Right lobe of liver (tissue), 6 donors: ENCODE measurements at regions not wholly inside any gene's neighbourhood (a gene's known extent, or its start where the extent isn't known, plus 50 kb on each side); places are given as distances from the start of the nearest gene placed in this dataset.
"Not testable (repeated sequence)": the region's sequence is repeated elsewhere in the genome, so short reads cannot be mapped to it uniquely, and the experiment has no call there.

Experiments used
- ATAC-seq, 4 donors: fragments of 200-7000 bp; cut with Tn5 transposase; one replicate each; pipeline ENCODE4 v1.9.1; 2020; ENCODE audit warnings: mild to moderate bottlenecking in 4 of 4, moderate library complexity in 4 of 4
- DNase-seq, 3 donors: peaks; one replicate each; pipeline ENCODE4 v3.0.0-alpha.2; 2020
- H3K27ac ChIP-seq, 3 donors: fragments of 200-600 bp; one replicate each; pipeline ENCODE4 v1.8.0; 2022
- H3K27me3 ChIP-seq, 2 donors: fragments of 200-600 bp; one replicate each; pipeline ENCODE4 v1.8.0; 2022
- H3K36me3 ChIP-seq, 4 donors: fragments of 200-600 bp; sonication (generic) in 1 of 4; one replicate each; pipeline versions ENCODE4 v1.5.1 to v1.8.0; 2017 to 2022; ENCODE audit warnings: control low read depth in 1 of 4
- H3K4me1 ChIP-seq, 4 donors: fragments of 200-600 bp; sonication (generic) in 1 of 4; one replicate each; pipeline versions ENCODE4 v1.5.1 to v1.8.0; 2017 to 2022; ENCODE audit warnings: control low read depth in 1 of 4
- H3K4me3 ChIP-seq, 3 donors: fragments of 200-600 bp; one replicate each; pipeline ENCODE4 v1.8.0; 2022
- H3K9me3 ChIP-seq, 4 donors: fragments of 200-600 bp; sonication (generic) in 1 of 4; one replicate each; pipeline versions ENCODE4 v1.5.1 to v1.8.0; 2017 to 2022; ENCODE audit warnings: control low read depth in 1 of 4
- CTCF ChIP-seq, 4 donors: fragments of 200-600 bp in 3 of 4; fragments of 450-650 bp in 1 of 4; IDR thresholded peaks; one replicate each; pipeline versions ENCODE4 v1.5.1 to v1.8.0; 2016 to 2022; ENCODE audit warnings: antibody characterized with exemption in 4 of 4, mild to moderate bottlenecking in 2 of 4
- POLR2A ChIP-seq: fragments of 450-650 bp; IDR thresholded peaks from one replicate; pipeline ENCODE4 v1.6.1; 2017; ENCODE audit warnings: antibody characterized with exemption, mild to moderate bottlenecking
- WGBS: methylation state at CpG from one replicate; pipeline ENCODE4 v1.1.6; 2018; ENCODE audit warnings: low coverage, low lambda C conversion rate; ENCODE audit not compliant: insufficient coverage; ENCODE audit errors: missing lambda C conversion rate; 5-methylcytosine and 5-hydroxymethylcytosine counted together
- intact Hi-C, 2 donors: fragments of 100-400 bp; cut with DNase I; formaldehyde crosslinking; loops; one replicate each; pipeline versions ENCODE4 v1.11.2 to v1.14.1; 2022
- donor health status: DM: no; HTN: yes; CAD: no.
- donor health status: DM: no; HTN: no; CAD: no.
- donor health status: DM: no; HTN: no; CAD: no.
- donor health status: DM: no; HTN: yes; CAD: no.
- donor health status: DM: no; HTN: yes; CAD: no.

GRCh38 chrX:85569096-85569495 is 189.6 kb upstream of the POF1B start:
- Histone ChIP-seq H3K9me3 (no peaks in the 10 kb centered on the region), H3K36me3 (no peaks in the 10 kb centered on the region), H3K27me3 (no peaks in the 10 kb centered on the region), H3K4me1 (no peaks in the 10 kb centered on the region), H3K4me3 (no peak overlapping the region), H3K27ac (no peak overlapping the region)
- DNase-seq, result no peak
- 30% methylated on average over 1 of the region's 1 CpG for WGBS
- TF ChIP-seq POLR2A (no peak), CTCF (IDR thresholded peaks at IDR 0.05) (no peak)
- ATAC-seq, result no peak
- intact Hi-C loops, result no loop called here

- Histone ChIP-seq H3K27me3 (no peaks in the 10 kb centered on the region), H3K9me3 (no peaks in the 10 kb centered on the region), H3K4me3 (no peak overlapping the region), H3K36me3 (no peaks in the 10 kb centered on the region), H3K27ac (no peak overlapping the region), H3K4me1 (no peaks in the 10 kb centered on the region)
- no CpG with 5 or more reads among the region's 7 CpGs for WGBS
- intact Hi-C loops, result no loop called here
- ATAC-seq (no peak), DNase-seq (no peak)
- TF ChIP-seq POLR2A, result no peak
These were observed 181.8 kb upstream of the POF1B start for GRCh38 chrX:85561231-85561630.

- ATAC-seq, result no peak
- Histone ChIP-seq H3K27ac (no peak overlapping the region), H3K9me3 (no peaks in the 10 kb centered on the region), H3K4me3 (no peak overlapping the region), H3K36me3 (no peaks in the 10 kb centered on the region), H3K27me3 (peaks cover 0 to 5% of the 10 kb centered on the region in 2 donors), H3K4me1 (no peaks in the 10 kb centered on the region)
- TF ChIP-seq CTCF (IDR thresholded peaks at IDR 0.05), result peak; percentile 13 to 54 (median 48)
- TF ChIP-seq POLR2A, result no peak
- intact Hi-C loops, result loop anchor here in 1 of 2 donors (10.0 kb wide), 1 partner anchor 430 kb away; no protein-coding TSS in a partner anchor
- no peak for DNase-seq
- WGBS, result 6% methylated on average over 4 of the region's 4 CpGs
These were observed 165.1 kb upstream of the POF1B start for GRCh38 chrX:85544609-85545008.

GRCh38 chrX:85543866-85544265 is 164.4 kb upstream of the POF1B start:
- Histone ChIP-seq H3K4me3 (no peak overlapping the region), H3K27ac (no peak overlapping the region), H3K36me3 (no peaks in the 10 kb centered on the region), H3K4me1 (no peaks in the 10 kb centered on the region), H3K9me3 (no peaks in the 10 kb centered on the region), H3K27me3 (peaks cover 0 to 5% of the 10 kb centered on the region in 2 donors)
- 52% methylated on average over 3 of the region's 3 CpGs for WGBS
- TF ChIP-seq CTCF (IDR thresholded peaks at IDR 0.05) (no peak), POLR2A (no peak)
- DNase-seq (no peak), ATAC-seq (no peak)
- intact Hi-C loops, result loop anchor here in 1 of 2 donors (10.0 kb wide), 1 partner anchor 429 kb away; no protein-coding TSS in a partner anchor

- not testable (repeated sequence) for DNase-seq, ATAC-seq
These were observed 149.7 kb upstream of the POF1B start for GRCh38 chrX:85529141-85529540.

More at GRCh38 chrX:85529141-85529540, 149.7 kb upstream of the POF1B start:
- H3K27ac ChIP-seq, intact Hi-C loops, H3K4me3 ChIP-seq, H3K27me3 ChIP-seq, H3K4me1 ChIP-seq, H3K36me3 ChIP-seq, H3K9me3 ChIP-seq: not testable (repeated sequence)
- WGBS, result 54% methylated on average over 5 of the region's 17 CpGs
